ENCODE measurements at regions not wholly inside any gene's neighbourhood (a gene's known extent, or its start where the extent isn't known, plus 50 kb on each side); places are given as distances from the start of the nearest gene placed in this dataset.

- no peaks in the 10 kb centered on the region for H3K9me3 ChIP-seq (ENCODE audit: control insufficient read depth, low read length, poor library complexity, severe bottlenecking)
- Mint-ChIP-seq H3K27ac (no peak overlapping the region), H3K4me3 (no peak overlapping the region), H3K27me3 (peaks cover 31% of the 10 kb centered on the region), H3K36me3 (ENCODE audit: low read depth) (peaks cover 3% of the 10 kb centered on the region), H3K4me1 (no peaks in the 10 kb centered on the region)
- DNase-seq (no peak), ATAC-seq (no peak)
Measured at GRCh38 chr13:21757763-21758162, 86.9 kb downstream of the FGF9 start.

DNA sequence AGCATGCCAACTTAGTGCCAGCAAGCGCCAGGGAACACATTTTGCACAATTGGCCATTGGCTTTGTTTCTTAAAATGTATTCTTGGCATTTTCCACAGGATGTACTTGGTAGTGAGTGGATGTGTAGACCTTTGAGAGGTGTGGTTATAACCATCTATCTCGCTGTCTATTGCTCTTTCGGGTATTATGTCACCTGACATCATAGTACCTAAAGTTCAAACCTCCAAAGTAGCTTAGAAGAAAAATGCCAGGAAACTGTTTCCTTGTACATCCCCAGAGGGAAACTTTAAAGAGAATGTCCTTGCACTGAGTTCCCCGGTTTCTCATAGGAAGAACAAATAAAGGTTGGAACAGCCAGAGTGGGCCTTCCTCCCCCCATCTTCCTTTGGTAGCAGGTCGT lies 87.6 kb downstream of the FGF9 start:
- Mint-ChIP-seq H3K36me3 (ENCODE audit: low read depth) (peaks cover 3% of the 10 kb centered on the region), H3K4me3 (no peak overlapping the region), H3K27me3 (peaks cover 27% of the 10 kb centered on the region), H3K4me1 (no peaks in the 10 kb centered on the region), H3K27ac (no peak overlapping the region)
- H3K9me3 ChIP-seq (ENCODE audit: control insufficient read depth, low read length, poor library complexity, severe bottlenecking), result no peaks in the 10 kb centered on the region
- ATAC-seq (no peak), DNase-seq (no peak)

- no peaks in the 10 kb centered on the region for H3K4me1 Mint-ChIP-seq
- no peak overlapping the region for H3K4me3 Mint-ChIP-seq
- ATAC-seq (no peak), DNase-seq (no peak)
- H3K27ac Mint-ChIP-seq, result no peak overlapping the region
- H3K36me3 Mint-ChIP-seq (ENCODE audit: low read depth), result peaks cover 3% of the 10 kb centered on the region
- peaks cover 19% of the 10 kb centered on the region for H3K27me3 Mint-ChIP-seq
- no peaks in the 10 kb centered on the region for H3K9me3 ChIP-seq (ENCODE audit: control insufficient read depth, low read length, poor library complexity, severe bottlenecking)
Measured at GRCh38 chr13:21759463-21759862, 88.6 kb downstream of the FGF9 start.

DNA sequence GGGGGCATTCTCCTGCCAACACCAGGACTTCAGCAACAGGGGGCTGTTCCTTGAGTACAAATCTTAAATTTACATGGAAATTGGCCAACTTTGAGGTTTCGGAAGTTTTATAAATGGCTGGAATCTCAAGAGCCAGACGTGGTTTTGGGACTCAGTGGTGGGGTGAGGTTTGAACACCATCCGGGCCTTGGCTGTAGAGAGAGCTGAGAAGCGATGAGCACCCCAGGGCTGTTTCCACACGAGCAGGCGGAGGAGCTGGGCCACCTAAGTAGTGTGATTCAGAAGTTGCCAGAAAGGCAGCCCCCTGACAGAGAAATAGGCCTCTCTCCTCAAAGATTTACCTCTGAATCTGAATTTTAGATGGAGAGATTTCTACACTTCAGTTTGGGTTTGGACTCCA lies 89.0 kb downstream of the FGF9 start:
- DNase-seq (no peak), ATAC-seq (no peak)
- Mint-ChIP-seq H3K27me3 (peaks cover 14% of the 10 kb centered on the region), H3K4me1 (no peaks in the 10 kb centered on the region), H3K27ac (no peak overlapping the region), H3K4me3 (no peak overlapping the region), H3K36me3 (ENCODE audit: low read depth) (peaks cover 3% of the 10 kb centered on the region)
- H3K9me3 ChIP-seq (ENCODE audit: control insufficient read depth, low read length, poor library complexity, severe bottlenecking), result no peaks in the 10 kb centered on the region

DNA sequence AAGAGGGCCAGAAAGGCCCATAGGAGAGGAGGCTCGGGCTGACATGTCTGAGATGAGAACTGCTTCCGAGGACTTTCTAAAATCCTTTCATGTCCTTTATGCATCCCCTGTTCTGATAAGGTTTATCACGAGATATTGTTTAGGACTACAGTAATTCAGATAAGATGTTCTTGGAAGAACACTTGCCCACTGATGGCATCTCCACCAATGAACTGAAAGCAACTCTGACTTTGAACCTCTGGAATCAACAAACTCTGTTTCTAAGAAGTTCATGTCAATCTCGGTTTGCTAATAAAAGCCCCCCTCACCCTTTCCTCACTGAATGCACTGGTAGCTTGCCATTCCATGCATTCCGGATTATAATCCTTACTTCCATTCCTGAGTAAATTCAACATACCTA lies 90.9 kb downstream of the FGF9 start:
- peaks cover 9% of the 10 kb centered on the region for H3K27me3 Mint-ChIP-seq
- ATAC-seq (no peak), DNase-seq (no peak)
- H3K36me3 Mint-ChIP-seq (ENCODE audit: low read depth), result no peaks in the 10 kb centered on the region
- H3K27ac Mint-ChIP-seq, result no peak overlapping the region
- H3K4me1 Mint-ChIP-seq, result no peaks in the 10 kb centered on the region
- H3K4me3 Mint-ChIP-seq, result no peak overlapping the region
- no peaks in the 10 kb centered on the region for H3K9me3 ChIP-seq (ENCODE audit: control insufficient read depth, low read length, poor library complexity, severe bottlenecking)

- Mint-ChIP-seq H3K27ac (no peak overlapping the region), H3K4me1 (no peaks in the 10 kb centered on the region), H3K36me3 (ENCODE audit: low read depth) (no peaks in the 10 kb centered on the region), H3K27me3 (peaks cover 6% of the 10 kb centered on the region), H3K4me3 (no peak overlapping the region)
- H3K9me3 ChIP-seq (ENCODE audit: control insufficient read depth, low read length, poor library complexity, severe bottlenecking), result no peaks in the 10 kb centered on the region
- DNase-seq (no peak), ATAC-seq (no peak)
Measured at GRCh38 chr13:21762512-21762911, 91.6 kb downstream of the FGF9 start.

GRCh38 chr13:21767032-21767431 lies 96.2 kb downstream of the FGF9 start:
- peaks cover 17% of the 10 kb centered on the region for H3K27me3 Mint-ChIP-seq
- no peak overlapping the region for H3K4me3 Mint-ChIP-seq
- H3K9me3 ChIP-seq (ENCODE audit: control insufficient read depth, low read length, poor library complexity, severe bottlenecking), result no peaks in the 10 kb centered on the region
- H3K27ac Mint-ChIP-seq, result no peak overlapping the region
- ATAC-seq (no peak), DNase-seq (no peak)
- H3K4me1 Mint-ChIP-seq, result no peaks in the 10 kb centered on the region
- H3K36me3 Mint-ChIP-seq (ENCODE audit: low read depth), result no peaks in the 10 kb centered on the region

DNA sequence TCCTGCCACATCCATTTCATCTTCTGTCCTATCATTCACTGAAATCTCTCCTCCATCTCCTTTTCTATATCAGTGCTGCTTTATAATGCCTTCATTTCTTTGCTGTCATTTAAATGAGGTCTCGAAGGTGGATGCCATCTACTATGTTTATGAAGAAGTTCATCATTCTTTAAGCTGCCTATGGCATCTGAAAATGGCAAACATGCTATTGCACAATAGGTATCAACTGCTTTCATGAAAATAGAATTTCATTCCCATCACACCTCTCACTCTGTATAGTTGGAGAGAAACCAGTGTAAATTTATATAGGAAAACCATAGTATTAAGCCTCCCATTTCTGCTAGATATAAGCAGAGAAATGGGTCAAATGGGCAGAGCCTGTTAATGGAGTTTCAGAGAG lies 100.2 kb downstream of the FGF9 start:
- DNase-seq, result no peak
- ATAC-seq, result no peak
- H3K27me3 Mint-ChIP-seq, result peaks cover 23% of the 10 kb centered on the region
- H3K4me1 Mint-ChIP-seq, result no peaks in the 10 kb centered on the region
- H3K4me3 Mint-ChIP-seq, result no peak overlapping the region
- no peaks in the 10 kb centered on the region for H3K9me3 ChIP-seq (ENCODE audit: control insufficient read depth, low read length, poor library complexity, severe bottlenecking)
- no peak overlapping the region for H3K27ac Mint-ChIP-seq
- H3K36me3 Mint-ChIP-seq (ENCODE audit: low read depth), result no peaks in the 10 kb centered on the region

GRCh38 chr13:21777166-21777565 lies 106.3 kb downstream of the FGF9 start:
- ATAC-seq, result no peak
- H3K27ac Mint-ChIP-seq, result no peak overlapping the region
- H3K4me3 Mint-ChIP-seq, result no peak overlapping the region

GRCh38 chr13:21777813-21778212 lies 106.9 kb downstream of the FGF9 start:
- no peak for DNase-seq
- no peaks in the 10 kb centered on the region for H3K4me1 Mint-ChIP-seq
- ATAC-seq, result no peak
- H3K27me3 Mint-ChIP-seq, result peaks cover 7% of the 10 kb centered on the region
- H3K36me3 Mint-ChIP-seq (ENCODE audit: low read depth), result no peaks in the 10 kb centered on the region
- no peak overlapping the region for H3K27ac Mint-ChIP-seq
- H3K9me3 ChIP-seq (ENCODE audit: control insufficient read depth, low read length, poor library complexity, severe bottlenecking), result no peaks in the 10 kb centered on the region
- no peak overlapping the region for H3K4me3 Mint-ChIP-seq

More at GRCh38 chr13:21777166-21777565, 106.3 kb downstream of the FGF9 start:
- no peaks in the 10 kb centered on the region for H3K9me3 ChIP-seq (ENCODE audit: control insufficient read depth, low read length, poor library complexity, severe bottlenecking)
- Mint-ChIP-seq H3K27me3 (peaks cover 7% of the 10 kb centered on the region), H3K4me1 (no peaks in the 10 kb centered on the region), H3K36me3 (ENCODE audit: low read depth) (no peaks in the 10 kb centered on the region)
- DNase-seq, result no peak

GRCh38 chr13:21782736-21783135 lies 111.9 kb downstream of the FGF9 start:
- Mint-ChIP-seq H3K27ac (no peak overlapping the region), H3K4me3 (no peak overlapping the region), H3K4me1 (no peaks in the 10 kb centered on the region), H3K36me3 (ENCODE audit: low read depth) (no peaks in the 10 kb centered on the region), H3K27me3 (no peaks in the 10 kb centered on the region)
- no peak for ATAC-seq
- DNase-seq, result no peak
- peaks cover 3% of the 10 kb centered on the region for H3K9me3 ChIP-seq (ENCODE audit: control insufficient read depth, low read length, poor library complexity, severe bottlenecking)

DNA sequence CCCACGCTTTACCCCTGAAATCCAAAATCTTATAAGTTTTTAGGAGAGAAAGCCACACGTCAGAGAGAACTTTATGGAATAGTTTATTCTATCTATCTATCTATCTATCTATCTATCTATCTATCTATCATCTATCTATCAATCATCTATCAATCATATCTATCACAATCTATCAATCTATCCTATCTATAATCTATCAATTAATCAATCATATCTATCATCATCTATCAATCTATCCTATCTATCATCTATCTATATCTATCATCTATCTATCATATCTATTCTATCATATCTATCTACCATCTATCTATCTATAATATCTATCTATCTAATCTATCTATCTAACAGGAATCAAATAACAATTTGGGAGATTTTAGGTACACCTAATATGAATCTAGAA lies 115.1 kb downstream of the FGF9 start:
- H3K27ac Mint-ChIP-seq, result no peak overlapping the region
- no peaks in the 10 kb centered on the region for H3K4me1 Mint-ChIP-seq
- no peaks in the 10 kb centered on the region for H3K27me3 Mint-ChIP-seq
- DNase-seq, result no peak
- no peak for ATAC-seq
- no peaks in the 10 kb centered on the region for H3K36me3 Mint-ChIP-seq (ENCODE audit: low read depth)
- no peak overlapping the region for H3K4me3 Mint-ChIP-seq
- peaks cover 3% of the 10 kb centered on the region for H3K9me3 ChIP-seq (ENCODE audit: control insufficient read depth, low read length, poor library complexity, severe bottlenecking)

GRCh38 chr13:21796066-21796465 lies 125.2 kb downstream of the FGF9 start:
- Mint-ChIP-seq H3K27ac (no peak overlapping the region), H3K27me3 (peaks cover 14% of the 10 kb centered on the region), H3K4me3 (no peak overlapping the region), H3K36me3 (ENCODE audit: low read depth) (no peaks in the 10 kb centered on the region), H3K4me1 (no peaks in the 10 kb centered on the region)
- no peak for DNase-seq
- no peak for ATAC-seq
- no peaks in the 10 kb centered on the region for H3K9me3 ChIP-seq (ENCODE audit: control insufficient read depth, low read length, poor library complexity, severe bottlenecking)

- DNase-seq (no peak), ATAC-seq (no peak)
- Mint-ChIP-seq H3K4me1 (no peaks in the 10 kb centered on the region), H3K27ac (no peak overlapping the region), H3K4me3 (no peak overlapping the region), H3K27me3 (peaks cover 14% of the 10 kb centered on the region), H3K36me3 (ENCODE audit: low read depth) (peaks cover 2% of the 10 kb centered on the region)
- H3K9me3 ChIP-seq (ENCODE audit: control insufficient read depth, low read length, poor library complexity, severe bottlenecking), result no peaks in the 10 kb centered on the region
Measured at GRCh38 chr13:21796775-21797514, 126.1 kb downstream of the FGF9 start.
